ENCODE measurements at regions not wholly inside any gene's neighbourhood (a gene's known extent, or its start where the extent isn't known, plus 50 kb on each side); places are given as distances from the start of the nearest gene placed in this dataset.

DNA sequence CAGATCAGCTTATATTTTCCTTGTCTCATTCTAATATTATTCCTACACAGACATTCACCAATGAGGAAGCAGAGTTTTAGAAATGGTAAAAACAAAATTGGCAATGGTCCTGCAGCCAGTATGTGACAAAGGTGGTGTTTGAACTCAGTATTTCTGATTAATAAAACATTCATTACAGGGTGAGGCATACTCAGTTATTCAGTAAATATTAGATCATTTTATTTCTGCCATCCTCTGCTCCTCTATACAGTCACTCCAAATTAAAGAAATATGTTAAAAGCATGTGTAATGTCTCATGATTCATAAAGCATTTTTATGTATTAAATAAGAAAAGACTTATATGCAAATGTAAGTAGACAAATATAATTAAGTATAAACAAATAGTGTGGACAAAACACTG, 684.6 kb upstream of the ACO1 start:
- BruUV-seq (replicated peaks): no TSS peak
- Histone ChIP-seq H2BK120ac (ENCODE audit: low read depth, low read length) (no peak overlapping the region), H3K4me1 (ENCODE audit: control insufficient read depth, insufficient read depth, low read length) (no peaks in the 10 kb centered on the region), H3K56ac (ENCODE audit: extremely low read depth, insufficient read depth, low read length) (no peak overlapping the region), H3K4me3 (ENCODE audit: insufficient read depth, low read depth, low read length) (no peak overlapping the region), H2AFZ (replicated peaks; ENCODE audit: low read length, poor library complexity) (no peak overlapping the region), H3K79me1 (ENCODE audit: low read depth in 1 of 2, low read length in 2 of 2) (no peaks in the 10 kb centered on the region), H2BK5ac (ENCODE audit: low read depth, low read length, poor library complexity, severe bottlenecking) (no peak overlapping the region), H2AK5ac (ENCODE audit: low read depth, low read length) (no peak overlapping the region), H3K4ac (ENCODE audit: low read depth, low read length) (no peak overlapping the region), H3K9ac (ENCODE audit: low read depth, low read length) (no peak overlapping the region), H3K4me2 (ENCODE audit: low read depth, low read length) (no peak overlapping the region), H4K8ac (ENCODE audit: low read depth in 2 of 2, low read length in 2 of 2) (no peak overlapping the region), H3K27me3 (ENCODE audit: control insufficient read depth, insufficient read depth, low read length) (no peaks in the 10 kb centered on the region), H4K91ac (ENCODE audit: insufficient read depth, low read depth, low read length) (no peak overlapping the region), H2BK15ac (ENCODE audit: low read depth, low read length) (no peak overlapping the region), H3K18ac (ENCODE audit: low read depth, low read length) (no peak overlapping the region), H3K23ac (ENCODE audit: low read depth, low read length) (no peak overlapping the region), H3K9me3 (ENCODE audit: control insufficient read depth, insufficient read depth, low read length) (no peaks in the 10 kb centered on the region), H4K5ac (ENCODE audit: low read depth, low read length) (no peak overlapping the region), H3K14ac (replicated peaks; ENCODE audit: low read depth, low read length) (no peak overlapping the region), H3K27ac (ENCODE audit: insufficient read depth, low read length) (no peak overlapping the region), H4K20me1 (ENCODE audit: insufficient read depth, low read length) (no peaks in the 10 kb centered on the region), H3K36me3 (ENCODE audit: control insufficient read depth, insufficient read depth, low read length) (no peaks in the 10 kb centered on the region), H2BK20ac (ENCODE audit: low read depth, low read length) (no peak overlapping the region), H3K9me1 (ENCODE audit: insufficient read depth, low read length) (no peaks in the 10 kb centered on the region), H2AK9ac (replicated peaks; ENCODE audit: low read depth, low read length, poor library complexity) (no peak overlapping the region)
- dilution Hi-C loops (cut with HindIII; ENCODE audit: low sequenced_read_pairs, unreplicated experiment) (no loop called here), intact Hi-C loops (cut with micrococcal nuclease) (no loop called here), in situ Hi-C loops (cut with MboI; ENCODE audit: low sequenced_read_pairs) (no loop called here)
- ATAC-seq (ENCODE audit: low read depth) (no peak), DNase-seq (no peak)
- TF ChIP-seq RCOR1 (IDR thresholded peaks at IDR 0.05; ENCODE audit: insufficient replicate concordance, low read length) (no peak), BHLHE40 (IDR thresholded peaks at IDR 0.05; ENCODE audit: low read depth, low read length) (no peak), NFE2L2 (IDR thresholded peaks at IDR 0.05; ENCODE audit: low read depth, low read length) (no peak), FOS (IDR thresholded peaks at IDR 0.05; ENCODE audit: low read depth, low read length) (no peak), CHD1 (IDR thresholded peaks at IDR 0.05; ENCODE audit: low read depth, low read length) (no peak), SMC3 (IDR thresholded peaks at IDR 0.05; ENCODE audit: low read depth, low read length) (no peak), MXI1 (IDR thresholded peaks at IDR 0.05; ENCODE audit: borderline replicate concordance, low read depth, low read length) (no peak), MAZ (IDR thresholded peaks at IDR 0.05; ENCODE audit: borderline replicate concordance, low read depth, low read length) (no peak), RFX5 (IDR thresholded peaks at IDR 0.05; ENCODE audit: low read depth, low read length) (no peak), MAFK (IDR thresholded peaks at IDR 0.05; ENCODE audit: low read depth, low read length) (no peak), CEBPB (IDR thresholded peaks at IDR 0.05; ENCODE audit: low read depth, low read length) (no peak)
- TF ChIP-seq, protein P1, sequence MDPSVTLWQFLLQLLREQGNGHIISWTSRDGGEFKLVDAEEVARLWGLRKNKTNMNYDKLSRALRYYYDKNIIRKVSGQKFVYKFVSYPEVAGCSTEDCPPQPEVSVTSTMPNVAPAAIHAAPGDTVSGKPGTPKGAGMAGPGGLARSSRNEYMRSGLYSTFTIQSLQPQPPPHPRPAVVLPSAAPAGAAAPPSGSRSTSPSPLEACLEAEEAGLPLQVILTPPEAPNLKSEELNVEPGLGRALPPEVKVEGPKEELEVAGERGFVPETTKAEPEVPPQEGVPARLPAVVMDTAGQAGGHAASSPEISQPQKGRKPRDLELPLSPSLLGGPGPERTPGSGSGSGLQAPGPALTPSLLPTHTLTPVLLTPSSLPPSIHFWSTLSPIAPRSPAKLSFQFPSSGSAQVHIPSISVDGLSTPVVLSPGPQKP (IDR thresholded peaks at IDR 0.05; ENCODE audit: borderline replicate concordance, low read depth, low read length): no peak
- TF ChIP-seq, protein P2, sequence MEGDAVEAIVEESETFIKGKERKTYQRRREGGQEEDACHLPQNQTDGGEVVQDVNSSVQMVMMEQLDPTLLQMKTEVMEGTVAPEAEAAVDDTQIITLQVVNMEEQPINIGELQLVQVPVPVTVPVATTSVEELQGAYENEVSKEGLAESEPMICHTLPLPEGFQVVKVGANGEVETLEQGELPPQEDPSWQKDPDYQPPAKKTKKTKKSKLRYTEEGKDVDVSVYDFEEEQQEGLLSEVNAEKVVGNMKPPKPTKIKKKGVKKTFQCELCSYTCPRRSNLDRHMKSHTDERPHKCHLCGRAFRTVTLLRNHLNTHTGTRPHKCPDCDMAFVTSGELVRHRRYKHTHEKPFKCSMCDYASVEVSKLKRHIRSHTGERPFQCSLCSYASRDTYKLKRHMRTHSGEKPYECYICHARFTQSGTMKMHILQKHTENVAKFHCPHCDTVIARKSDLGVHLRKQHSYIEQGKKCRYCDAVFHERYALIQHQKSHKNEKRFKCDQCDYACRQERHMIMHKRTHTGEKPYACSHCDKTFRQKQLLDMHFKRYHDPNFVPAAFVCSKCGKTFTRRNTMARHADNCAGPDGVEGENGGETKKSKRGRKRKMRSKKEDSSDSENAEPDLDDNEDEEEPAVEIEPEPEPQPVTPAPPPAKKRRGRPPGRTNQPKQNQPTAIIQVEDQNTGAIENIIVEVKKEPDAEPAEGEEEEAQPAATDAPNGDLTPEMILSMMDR (conservative IDR thresholded peaks at IDR 0.05; ENCODE audit: low read depth, low read length): no peak
- POLR2A ChIA-PET (ENCODE audit: unreplicated experiment): no interaction called here
- CTCF ChIA-PET: no interaction called here
